K562 (cell line): ENCODE measurements at regions not wholly inside any gene's neighbourhood (a gene's known extent, or its start where the extent isn't known, plus 50 kb on each side); places are given as distances from the start of the nearest gene placed in this dataset.

Experiments used
- CEBPB ChIP-seq: fragments of 450-650 bp; IDR thresholded peaks from 2 replicates; pipeline ENCODE4 v1.6.1; 2016; ENCODE audit warnings: missing genetic modification characterization, missing compliant biosample characterization
- CTCF ChIP-seq, 3 experiments: IDR thresholded peaks in 2 of 3; conservative IDR thresholded peaks in 1 of 3; 2 replicates each; pipeline ENCODE4 v1.5.1; 2011 to 2012; ENCODE audit warnings: low read length in 3 of 3, mild to moderate bottlenecking in 3 of 3, control low read depth in 2 of 3, improper control_type of control experiment in 1 of 3, inconsistent platforms in 1 of 3, low read depth in 1 of 3, mixed read lengths in 1 of 3, moderate library complexity in 1 of 3; ENCODE audit not compliant: insufficient read depth in 2 of 3
- HBP1 ChIP-seq: fragments of 450-650 bp; formaldehyde crosslinking; IDR thresholded peaks from 2 replicates; pipeline ENCODE4 v1.4.0; 2022; ENCODE audit warnings: missing genetic modification characterization
- HDAC2 ChIP-seq: fragments of 450-650 bp; IDR thresholded peaks from 2 replicates; pipeline ENCODE4 v1.6.1; 2016; ENCODE audit warnings: mild to moderate bottlenecking
- HDAC6 ChIP-seq: IDR thresholded peaks from 2 replicates; pipeline ENCODE4 v1.6.1; 2012; ENCODE audit warnings: low read depth, mild to moderate bottlenecking, control low read depth, inconsistent platforms, low read length, moderate library complexity
- SFPQ ChIP-seq: fragments of 200-400 bp; formaldehyde crosslinking; IDR thresholded peaks from 2 replicates; pipeline ENCODE4 v1.6.1; 2017; ENCODE audit warnings: mild to moderate bottlenecking, low read depth, low read length, moderate library complexity
- ZBTB8A ChIP-seq: fragments of 450-650 bp; IDR thresholded peaks from 2 replicates; pipeline ENCODE4 v1.6.1; 2018; ENCODE audit warnings: mild to moderate bottlenecking, moderate library complexity; ENCODE audit not compliant: partially characterized antibody

- TF ChIP-seq ZBTB8A (no peak), CEBPB (tag) (no peak), HDAC2 (no peak), CTCF (IDR thresholded peaks at IDR 0.05 in 2 of 3, conservative IDR thresholded peaks at IDR 0.05 in 1 of 3; ENCODE audit: insufficient read depth in 2 of 3, low read depth in 1 of 3, low read length in 3 of 3) (no peak), SFPQ (no peak), HDAC6 (no peak), HBP1 (CRISPR knock-in tag) (no peak)
Measured at GRCh38 chr2:156695595-156695994, 259.4 kb downstream of the GPD2 start.
